ENCODE measurements at regions not wholly inside any gene's neighbourhood (a gene's known extent, or its start where the extent isn't known, plus 50 kb on each side); places are given as distances from the start of the nearest gene placed in this dataset.
A peak's percentile ranks its signal among the peaks of the same experiment; 100 is the strongest.
"Not testable (repeated sequence)": the region's sequence is repeated elsewhere in the genome, so short reads cannot be mapped to it uniquely, and the experiment has no call there.

DNA sequence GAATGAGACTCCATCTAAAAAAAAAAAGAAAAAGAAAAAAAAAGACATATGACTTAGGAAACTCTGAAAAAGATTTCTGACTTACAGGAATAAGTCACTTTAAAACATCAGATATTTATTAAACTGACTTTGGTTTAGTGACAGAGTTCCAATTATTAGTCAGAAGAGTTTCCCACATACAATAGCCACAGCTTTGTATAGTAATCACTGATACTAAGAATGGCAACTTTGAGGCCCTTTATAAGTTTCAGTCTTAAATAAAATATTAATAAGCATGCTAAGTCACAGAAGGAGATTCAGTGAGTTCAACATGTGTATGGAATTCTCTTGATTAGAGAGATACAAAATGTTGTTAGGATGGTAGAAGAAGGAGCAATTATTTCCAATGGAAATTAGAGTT, 652.3 kb upstream of the AMOT start:
- DNase-seq (ENCODE audit: low read depth): no peak
- TF ChIP-seq, protein P1, sequence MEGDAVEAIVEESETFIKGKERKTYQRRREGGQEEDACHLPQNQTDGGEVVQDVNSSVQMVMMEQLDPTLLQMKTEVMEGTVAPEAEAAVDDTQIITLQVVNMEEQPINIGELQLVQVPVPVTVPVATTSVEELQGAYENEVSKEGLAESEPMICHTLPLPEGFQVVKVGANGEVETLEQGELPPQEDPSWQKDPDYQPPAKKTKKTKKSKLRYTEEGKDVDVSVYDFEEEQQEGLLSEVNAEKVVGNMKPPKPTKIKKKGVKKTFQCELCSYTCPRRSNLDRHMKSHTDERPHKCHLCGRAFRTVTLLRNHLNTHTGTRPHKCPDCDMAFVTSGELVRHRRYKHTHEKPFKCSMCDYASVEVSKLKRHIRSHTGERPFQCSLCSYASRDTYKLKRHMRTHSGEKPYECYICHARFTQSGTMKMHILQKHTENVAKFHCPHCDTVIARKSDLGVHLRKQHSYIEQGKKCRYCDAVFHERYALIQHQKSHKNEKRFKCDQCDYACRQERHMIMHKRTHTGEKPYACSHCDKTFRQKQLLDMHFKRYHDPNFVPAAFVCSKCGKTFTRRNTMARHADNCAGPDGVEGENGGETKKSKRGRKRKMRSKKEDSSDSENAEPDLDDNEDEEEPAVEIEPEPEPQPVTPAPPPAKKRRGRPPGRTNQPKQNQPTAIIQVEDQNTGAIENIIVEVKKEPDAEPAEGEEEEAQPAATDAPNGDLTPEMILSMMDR (IDR thresholded peaks at IDR 0.05; ENCODE audit: insufficient read depth, low read depth, low read length, missing control alignments): no peak
- H3K4me3 ChIP-seq (ENCODE audit: low read depth, low read length): no peak overlapping the region

DNA sequence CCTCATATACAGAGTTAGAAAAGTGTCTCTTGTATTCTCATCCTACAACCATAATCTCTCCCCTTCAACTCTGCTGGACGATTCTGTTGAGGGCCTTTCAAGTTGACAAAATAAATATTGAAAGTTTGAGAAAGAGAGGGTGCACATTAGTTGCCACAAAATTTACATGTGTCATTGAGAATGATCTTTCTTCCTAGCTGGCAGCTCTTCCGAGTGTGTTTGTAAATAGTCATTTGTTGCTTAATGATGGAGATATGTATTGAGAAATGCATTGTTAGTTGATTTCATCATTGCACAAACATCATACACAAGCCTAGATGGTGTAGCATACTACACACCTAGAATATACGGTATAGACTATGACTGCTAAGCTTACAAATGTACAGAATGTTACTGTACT, 632.8 kb upstream of the AMOT start:
- DNase-seq (ENCODE audit: low read depth): peak; percentile 0
- TF ChIP-seq, protein P1 (IDR thresholded peaks at IDR 0.05; ENCODE audit: insufficient read depth, low read depth, low read length, missing control alignments): no peak
- no peak overlapping the region for H3K4me3 ChIP-seq (ENCODE audit: low read depth, low read length)

DNA sequence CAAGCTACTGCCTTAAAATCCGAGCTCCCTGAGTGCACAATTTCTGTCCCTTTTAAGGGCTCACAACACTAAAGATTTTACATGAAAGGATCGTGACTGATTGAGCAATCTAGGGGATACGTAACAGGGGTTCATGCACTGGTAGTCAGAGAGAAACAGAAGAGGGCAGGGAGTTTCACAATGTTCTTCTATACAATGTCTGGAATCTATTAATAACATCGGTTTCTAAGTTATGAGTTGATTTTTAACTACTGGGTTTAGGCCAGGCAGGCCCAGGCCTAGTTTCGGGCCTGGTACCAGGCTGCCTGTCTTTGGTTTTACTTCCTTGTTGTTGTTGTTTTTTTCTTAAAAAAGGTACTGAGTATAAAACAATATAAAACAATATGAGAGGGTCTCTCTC, 632.4 kb upstream of the AMOT start:
- DNase-seq (ENCODE audit: low read depth): peak; percentile 26
- not testable (repeated sequence) for H3K4me3 ChIP-seq (ENCODE audit: low read depth, low read length)

DNA sequence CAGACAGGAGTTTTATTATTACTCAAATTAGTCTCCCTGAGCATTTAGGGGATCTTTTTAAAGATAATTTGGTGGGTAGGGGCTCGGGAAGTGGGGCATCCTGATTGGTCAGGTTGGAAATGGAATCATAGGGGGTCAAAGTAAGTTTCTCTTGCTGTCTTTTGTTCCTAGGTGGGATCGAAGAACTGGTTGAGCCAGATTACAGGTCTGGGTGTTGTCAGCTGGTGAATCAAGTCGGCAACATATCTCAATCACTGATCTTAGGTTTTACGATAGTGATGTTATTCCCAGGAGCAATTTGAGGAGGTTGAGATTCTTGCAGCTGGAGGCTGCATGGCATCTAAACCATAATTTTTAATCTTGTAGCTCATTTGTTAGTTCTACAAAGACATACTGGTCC, 629.5 kb upstream of the AMOT start:
- DNase-seq (ENCODE audit: low read depth): no peak
- TF ChIP-seq, protein P1 (IDR thresholded peaks at IDR 0.05; ENCODE audit: insufficient read depth, low read depth, low read length, missing control alignments): no peak
- no peak overlapping the region for H3K4me3 ChIP-seq (ENCODE audit: low read depth, low read length)

DNA sequence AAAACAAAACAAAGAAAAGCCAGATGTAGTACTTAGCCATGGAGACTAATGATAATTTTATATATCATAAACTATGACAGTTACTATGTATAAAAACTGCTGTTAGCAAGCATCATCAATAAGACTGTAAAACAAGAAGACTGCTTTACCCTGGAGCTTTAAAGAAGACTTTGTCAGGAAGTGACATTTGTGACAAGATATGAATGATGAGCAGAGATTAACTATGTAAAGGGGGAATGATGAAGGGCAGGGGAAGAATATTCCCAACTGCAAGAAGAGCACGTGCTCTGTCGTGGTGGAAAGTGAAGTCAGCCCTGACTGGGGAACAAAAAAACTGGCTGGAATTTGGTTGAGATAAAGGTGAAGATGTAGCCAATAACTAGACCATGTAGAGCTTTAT, 617.1 kb upstream of the AMOT start:
- TF ChIP-seq, protein P1 (IDR thresholded peaks at IDR 0.05; ENCODE audit: insufficient read depth, low read depth, low read length, missing control alignments): no peak
- no peak overlapping the region for H3K4me3 ChIP-seq (ENCODE audit: low read depth, low read length)
- no peak for DNase-seq (ENCODE audit: low read depth)

DNA sequence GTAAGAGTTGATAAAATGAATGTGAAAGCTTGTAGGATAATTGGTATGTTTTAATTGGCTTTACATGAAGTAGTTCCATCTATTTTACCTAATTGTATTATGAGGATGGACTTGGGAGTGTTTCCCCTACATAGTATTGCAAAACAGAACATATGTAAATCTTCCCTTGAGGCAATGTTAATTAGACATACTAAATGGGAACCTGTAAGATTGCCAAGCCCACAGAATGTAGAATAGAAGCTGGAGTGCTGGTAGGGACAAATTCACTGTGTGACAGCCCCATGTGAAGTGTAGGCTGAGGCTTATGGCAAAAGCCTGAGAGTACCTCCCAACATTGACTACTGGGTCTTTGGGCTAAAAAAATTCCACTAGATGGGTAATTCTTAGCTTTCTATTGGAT, 615.0 kb upstream of the AMOT start:
- no peak for DNase-seq (ENCODE audit: low read depth)
- TF ChIP-seq, protein P1 (IDR thresholded peaks at IDR 0.05; ENCODE audit: insufficient read depth, low read depth, low read length, missing control alignments): no peak
- H3K4me3 ChIP-seq (ENCODE audit: low read depth, low read length): no peak overlapping the region

DNA sequence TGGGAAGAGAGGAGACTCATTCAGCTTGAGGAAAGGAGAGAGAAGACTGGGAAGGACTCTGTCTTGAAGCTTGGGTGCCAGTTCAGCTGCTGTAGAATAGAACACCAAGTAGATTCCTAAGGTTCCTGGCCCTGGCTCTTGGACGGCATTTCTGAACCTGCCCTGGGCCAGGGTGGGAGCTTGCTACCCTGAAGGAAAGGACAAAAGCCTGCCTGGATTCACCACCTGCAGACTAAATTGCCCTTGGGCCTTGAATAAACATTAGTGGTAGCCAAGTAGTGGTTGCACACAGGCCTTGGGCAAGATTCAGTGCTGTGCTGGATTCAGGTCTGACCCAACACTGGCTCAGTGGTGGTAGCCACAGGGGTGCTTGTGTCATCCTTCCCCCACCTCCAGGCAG, 588.4 kb upstream of the AMOT start:
- H3K4me3 ChIP-seq (ENCODE audit: low read depth, low read length): no peak overlapping the region
- TF ChIP-seq, protein P1 (IDR thresholded peaks at IDR 0.05; ENCODE audit: insufficient read depth, low read depth, low read length, missing control alignments): no peak
- DNase-seq (ENCODE audit: low read depth): no peak

DNA sequence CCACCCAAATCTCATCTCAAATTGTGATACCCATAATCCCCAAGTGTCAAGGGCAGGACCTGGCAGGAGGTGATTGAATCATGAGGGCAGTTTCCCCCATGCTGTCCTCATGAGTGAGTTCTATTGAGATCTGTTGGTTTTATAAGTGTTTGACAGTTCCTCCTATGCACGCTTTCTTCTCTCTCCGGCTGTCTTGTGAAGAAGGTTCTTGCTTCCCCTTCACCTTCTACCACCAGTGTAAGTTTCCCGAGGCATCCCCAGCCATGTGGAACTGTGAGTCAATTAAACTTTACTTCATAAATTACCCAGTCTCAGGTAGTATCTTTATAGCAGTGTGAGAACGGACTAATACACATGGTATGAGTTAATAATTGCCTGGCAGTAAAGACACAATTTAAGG, 581.7 kb upstream of the AMOT start:
- H3K4me3 ChIP-seq (ENCODE audit: low read depth, low read length): no peak overlapping the region
- DNase-seq (ENCODE audit: low read depth): no peak
- TF ChIP-seq, protein P1 (IDR thresholded peaks at IDR 0.05; ENCODE audit: insufficient read depth, low read depth, low read length, missing control alignments): no peak
